Fibroblast of peridontal ligament (primary cell): ENCODE measurements at regions not wholly inside any gene's neighbourhood (a gene's known extent, or its start where the extent isn't known, plus 50 kb on each side); places are given as distances from the start of the nearest gene placed in this dataset.
"Not testable (repeated sequence)": the region's sequence is repeated elsewhere in the genome, so short reads cannot be mapped to it uniquely, and the experiment has no call there.

Experiments used
- DNase-seq: peaks from one replicate; pipeline ENCODE4 v3.0.0-alpha.2; 2010; ENCODE audit errors: extremely low read depth

- no peak for DNase-seq
Measured at GRCh38 chr9:13444245-13445102, 165.0 kb upstream of the MPDZ start.

- no peak for DNase-seq
Measured at GRCh38 chr9:13443346-13444244, 164.1 kb upstream of the MPDZ start.

- DNase-seq = no peak
Measured at GRCh38 chr9:13439685-13440476, 160.4 kb upstream of the MPDZ start.

- DNase-seq = no peak
Measured at GRCh38 chr9:13437866-13438265, 158.4 kb upstream of the MPDZ start.

- no peak for DNase-seq
Measured at GRCh38 chr9:13436591-13436990, 157.1 kb upstream of the MPDZ start.

GRCh38 chr9:13433453-13433852 lies 154.0 kb upstream of the MPDZ start:
- DNase-seq = not testable (repeated sequence)

GRCh38 chr9:13432904-13433303 lies 153.4 kb upstream of the MPDZ start:
- DNase-seq = no peak

- DNase-seq = no peak
Measured at GRCh38 chr9:13431692-13432091, 152.2 kb upstream of the MPDZ start.

GRCh38 chr9:13431222-13431536 lies 151.7 kb upstream of the MPDZ start:
- DNase-seq = no peak

GRCh38 chr9:13430368-13431221 lies 151.1 kb upstream of the MPDZ start:
- DNase-seq = no peak

GRCh38 chr9:13429301-13430190 lies 150.1 kb upstream of the MPDZ start:
- no peak for DNase-seq

- no peak for DNase-seq
Measured at GRCh38 chr9:13428766-13429165, 149.3 kb upstream of the MPDZ start.

- peak; percentile 80 for DNase-seq
Measured at GRCh38 chr9:13427587-13427986, 148.1 kb upstream of the MPDZ start.

- no peak for DNase-seq
Measured at GRCh38 chr9:13426606-13427005, 147.1 kb upstream of the MPDZ start.

GRCh38 chr9:13424872-13425271 lies 145.4 kb upstream of the MPDZ start:
- DNase-seq = no peak

- no peak for DNase-seq
Measured at GRCh38 chr9:13424204-13424603, 144.7 kb upstream of the MPDZ start.

- no peak for DNase-seq
Measured at GRCh38 chr9:13414349-13414748, 134.9 kb upstream of the MPDZ start.

- DNase-seq = peak; percentile 6
Measured at GRCh38 chr9:13412331-13412730, 132.8 kb upstream of the MPDZ start.

GRCh38 chr9:13411791-13412190 lies 132.3 kb upstream of the MPDZ start:
- DNase-seq = no peak

- DNase-seq = no peak
Measured at GRCh38 chr9:13410566-13411031, 131.1 kb upstream of the MPDZ start.
